Fibroblast of peridontal ligament (primary cell): ENCODE measurements at regions not wholly inside any gene's neighbourhood (a gene's known extent, or its start where the extent isn't known, plus 50 kb on each side); places are given as distances from the start of the nearest gene placed in this dataset.
"Not testable (repeated sequence)": the region's sequence is repeated elsewhere in the genome, so short reads cannot be mapped to it uniquely, and the experiment has no call there.

ENCODE experiments used
- DNase-seq: peaks from one replicate; pipeline ENCODE4 v3.0.0-alpha.2; 2010; ENCODE audit errors: extremely low read depth

DNA sequence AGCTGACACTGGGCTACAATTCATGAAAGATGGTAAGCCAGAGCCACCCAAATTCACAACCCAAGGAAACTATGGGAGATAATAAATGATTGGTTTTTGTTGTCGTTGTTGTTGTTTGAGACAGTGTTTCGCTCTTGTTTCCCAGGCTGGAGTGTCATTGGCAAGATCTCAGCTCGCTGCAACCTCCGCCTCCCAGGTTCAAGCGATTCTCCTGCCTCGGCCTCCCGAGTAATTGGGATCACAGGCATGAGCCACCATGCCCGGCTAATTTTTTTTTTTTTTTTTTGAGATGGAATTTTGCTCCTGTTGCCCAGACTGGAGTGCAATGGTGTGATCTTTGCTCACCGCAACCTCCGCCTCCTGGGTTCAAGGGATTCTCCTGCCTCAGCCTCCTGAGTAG lies 65.9 kb upstream of the METTL9 start:
- not testable (repeated sequence) for DNase-seq

DNA sequence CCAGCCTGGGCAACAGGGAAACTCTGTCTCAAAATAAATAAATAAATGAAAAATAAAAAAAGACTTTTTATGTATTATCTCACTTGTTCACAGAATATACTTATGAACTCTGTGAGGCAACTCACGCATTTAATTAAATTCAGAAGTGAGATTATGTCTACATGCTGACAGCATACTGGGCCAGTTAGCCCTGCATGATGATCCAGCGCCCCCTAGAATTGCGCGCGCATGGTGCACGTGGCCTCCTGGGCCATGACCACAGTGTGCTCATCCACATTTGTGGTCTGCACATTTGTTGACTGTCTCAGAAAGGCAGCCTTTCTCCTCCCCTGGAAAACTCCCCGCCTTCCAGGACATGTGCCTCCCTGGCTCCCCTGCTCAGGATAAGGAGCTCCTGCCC lies 64.8 kb upstream of the METTL9 start:
- DNase-seq, result not testable (repeated sequence)

DNA sequence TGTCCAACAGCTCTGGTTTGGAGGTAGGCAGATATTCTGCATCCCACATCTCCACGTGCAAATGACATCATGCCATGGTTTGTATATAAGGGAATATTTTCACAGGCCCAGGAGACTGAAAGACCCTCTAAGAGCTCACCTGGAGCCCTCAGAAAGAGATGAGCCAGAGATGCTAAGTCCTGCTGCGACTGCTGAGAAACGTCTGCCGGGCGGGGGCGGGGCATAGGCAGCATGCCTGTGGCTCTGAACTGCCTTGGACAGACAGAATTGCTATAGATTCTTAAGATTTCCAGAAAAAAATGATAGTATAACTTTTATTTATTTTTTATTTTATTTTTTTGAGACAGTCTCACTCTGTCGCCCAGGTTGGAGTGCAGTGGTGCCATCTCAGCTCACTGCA lies 64.2 kb upstream of the METTL9 start:
- DNase-seq, result not testable (repeated sequence)

DNA sequence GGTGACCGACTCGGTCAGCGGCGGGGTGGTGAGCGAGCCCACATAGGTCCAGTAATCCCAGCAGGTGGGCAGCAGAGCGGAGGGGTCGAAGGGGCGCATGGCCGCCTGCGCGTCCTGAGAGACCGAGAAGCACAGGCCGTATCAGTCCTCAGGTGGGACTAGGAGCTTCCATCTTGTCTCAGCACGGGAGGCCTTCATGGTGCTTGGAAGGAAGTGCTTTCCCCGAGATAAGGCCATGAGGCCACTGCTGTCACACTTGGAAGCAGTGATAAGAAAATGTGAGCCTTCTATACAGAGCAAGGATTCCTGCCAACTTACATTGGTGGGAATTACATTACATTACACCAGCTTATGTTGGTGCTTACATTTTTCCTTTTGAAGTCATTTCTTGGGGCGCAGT lies 62.6 kb upstream of the METTL9 start:
- DNase-seq, result not testable (repeated sequence)

DNA sequence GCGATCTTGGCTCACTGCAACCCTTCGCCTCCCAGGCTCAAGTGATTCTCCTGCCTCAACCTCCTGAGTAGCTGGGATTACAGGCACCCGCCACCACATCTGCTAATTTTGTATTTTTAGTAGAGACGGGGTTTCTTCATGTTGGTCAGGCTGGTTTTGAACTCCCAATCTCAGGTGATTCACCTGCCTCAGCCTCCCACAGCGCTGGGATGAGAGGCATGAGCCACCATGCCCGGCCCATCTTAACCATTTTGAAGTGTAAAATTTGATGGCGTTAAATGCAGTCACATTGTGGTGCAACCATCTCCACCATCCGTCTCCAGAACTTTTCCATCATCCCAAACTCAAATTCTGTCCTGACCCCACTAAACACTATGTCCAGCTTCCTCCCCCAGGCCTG lies 61.8 kb upstream of the METTL9 start:
- not testable (repeated sequence) for DNase-seq

DNA sequence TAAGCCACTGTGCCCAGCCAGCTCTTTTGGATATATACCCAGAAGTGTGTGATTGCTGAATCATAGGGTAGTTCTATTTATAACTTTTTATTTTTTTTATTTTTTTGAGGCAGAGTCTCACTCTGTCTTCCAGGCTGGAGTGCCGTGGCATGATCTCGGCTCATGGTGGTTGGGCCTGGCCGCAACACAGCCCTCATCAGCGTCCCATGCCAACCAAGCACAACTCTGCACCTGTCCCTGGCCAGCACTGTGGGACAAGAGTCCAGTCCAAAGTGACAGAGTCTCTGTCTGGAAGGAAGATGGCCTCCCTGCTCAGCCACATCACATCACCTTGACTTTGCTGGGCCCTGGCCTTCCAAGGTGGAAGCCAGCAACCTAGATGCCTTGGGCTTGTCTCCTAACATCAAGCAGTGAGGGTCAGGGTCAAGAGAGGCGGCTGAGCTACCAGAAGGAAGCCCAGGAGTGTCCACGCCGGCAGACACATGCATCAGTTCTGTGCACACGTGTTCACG lies 60.2 kb upstream of the METTL9 start:
- not testable (repeated sequence) for DNase-seq

DNA sequence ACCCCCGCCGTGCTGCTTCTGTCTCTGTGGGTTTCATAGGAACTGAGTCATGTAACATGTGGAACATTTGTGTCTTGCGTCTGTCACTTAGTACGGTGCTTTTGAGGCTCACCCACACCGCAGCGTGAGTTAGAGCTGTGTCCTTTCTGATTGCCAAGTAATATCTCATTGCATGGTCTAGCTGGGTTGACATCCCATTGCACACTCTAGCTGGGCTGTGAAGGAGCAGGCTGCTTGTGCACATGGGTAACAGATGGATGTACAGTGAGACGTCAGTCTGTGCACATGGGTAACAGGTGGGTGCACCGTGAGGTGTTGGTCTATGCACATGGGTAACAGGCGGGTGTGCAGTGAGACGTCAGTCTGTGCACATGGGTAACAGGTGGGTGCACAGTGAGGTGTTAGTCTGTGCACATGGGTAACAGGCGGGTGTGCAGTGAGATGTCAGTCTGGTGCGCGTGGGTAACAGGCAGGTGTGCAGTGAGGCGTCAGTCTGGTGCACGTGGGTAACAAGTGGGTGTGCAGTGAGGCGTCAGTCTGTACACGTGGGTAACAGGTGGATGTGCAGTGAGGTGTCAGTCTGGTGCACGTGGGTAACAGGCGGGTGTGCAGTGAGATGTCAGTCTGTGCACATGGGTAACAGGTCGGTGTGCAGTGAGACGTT lies 58.5 kb upstream of the METTL9 start:
- not testable (repeated sequence) for DNase-seq

DNA sequence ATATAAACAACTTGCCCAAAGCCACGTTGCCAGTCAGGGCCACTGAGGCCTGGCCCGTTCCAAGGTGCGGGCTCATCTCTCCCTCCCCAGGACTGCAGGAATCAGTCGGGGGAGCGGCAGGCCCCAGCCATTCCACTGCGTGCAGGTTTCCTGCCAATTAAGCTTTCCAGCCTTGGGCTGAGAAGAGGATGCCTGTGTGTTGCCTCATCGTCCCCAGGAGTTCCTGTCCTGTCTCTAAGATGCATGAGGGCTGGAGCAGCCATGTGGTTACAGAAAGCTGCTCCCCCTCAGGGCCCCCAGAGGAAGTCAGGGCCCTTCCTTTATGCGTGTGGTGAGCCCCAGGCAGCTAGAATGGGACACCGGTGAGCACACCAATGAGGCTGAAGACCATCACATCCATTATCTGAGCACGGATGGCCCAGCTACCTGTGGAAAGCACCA lies 57.7 kb upstream of the METTL9 start:
- DNase-seq, result not testable (repeated sequence)

DNA sequence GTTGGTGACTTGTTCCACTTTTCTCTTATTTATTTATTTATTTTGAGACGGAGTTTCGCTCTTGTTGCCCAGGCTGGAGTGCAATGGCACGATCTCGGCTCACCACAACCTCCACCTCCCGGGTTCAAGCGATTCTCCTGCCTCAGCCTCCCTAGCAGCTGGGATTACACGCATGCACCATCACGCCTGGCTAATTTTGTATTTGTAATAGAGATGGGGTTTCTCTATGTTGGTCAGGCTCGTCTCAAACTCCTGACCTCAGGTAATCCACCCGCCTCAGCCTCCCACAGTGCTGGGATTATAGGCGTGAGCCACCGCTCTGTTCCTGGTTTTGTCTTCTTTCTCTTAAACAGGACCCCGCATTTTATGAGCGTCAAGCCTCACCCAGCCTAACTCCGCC lies 57.3 kb upstream of the METTL9 start:
- not testable (repeated sequence) for DNase-seq

DNA sequence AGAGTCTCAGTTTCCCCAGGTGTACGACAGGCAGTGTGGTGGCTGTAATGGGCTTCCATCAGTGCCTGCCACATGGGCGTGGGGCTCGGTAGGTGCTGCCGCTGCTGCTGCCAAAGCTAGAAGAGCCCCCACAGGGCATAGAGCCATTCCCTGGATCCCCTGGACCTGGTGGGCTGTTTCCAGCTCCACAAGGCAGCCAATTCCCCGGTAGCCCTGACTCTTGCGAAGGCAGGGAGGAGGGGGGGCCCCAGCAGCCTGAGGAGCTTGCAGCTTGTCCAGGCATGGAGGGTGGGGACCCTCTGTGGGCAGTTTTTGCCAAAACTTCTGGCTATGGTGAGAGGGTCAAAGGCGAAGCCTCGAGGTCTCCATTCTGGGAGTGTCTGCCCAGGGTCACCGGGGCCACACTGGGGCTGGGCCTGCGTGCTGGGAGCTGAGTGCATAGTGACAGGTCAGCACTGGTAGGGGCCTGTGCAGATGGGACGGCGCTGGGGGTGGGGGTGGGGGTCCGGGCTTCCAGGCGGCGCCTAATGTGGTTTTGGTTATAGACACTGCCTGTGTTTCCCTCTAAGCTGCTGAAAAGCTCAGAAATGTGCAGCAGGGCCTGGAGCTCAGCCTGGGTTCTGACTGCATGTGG lies 56.8 kb upstream of the METTL9 start:
- not testable (repeated sequence) for DNase-seq

DNA sequence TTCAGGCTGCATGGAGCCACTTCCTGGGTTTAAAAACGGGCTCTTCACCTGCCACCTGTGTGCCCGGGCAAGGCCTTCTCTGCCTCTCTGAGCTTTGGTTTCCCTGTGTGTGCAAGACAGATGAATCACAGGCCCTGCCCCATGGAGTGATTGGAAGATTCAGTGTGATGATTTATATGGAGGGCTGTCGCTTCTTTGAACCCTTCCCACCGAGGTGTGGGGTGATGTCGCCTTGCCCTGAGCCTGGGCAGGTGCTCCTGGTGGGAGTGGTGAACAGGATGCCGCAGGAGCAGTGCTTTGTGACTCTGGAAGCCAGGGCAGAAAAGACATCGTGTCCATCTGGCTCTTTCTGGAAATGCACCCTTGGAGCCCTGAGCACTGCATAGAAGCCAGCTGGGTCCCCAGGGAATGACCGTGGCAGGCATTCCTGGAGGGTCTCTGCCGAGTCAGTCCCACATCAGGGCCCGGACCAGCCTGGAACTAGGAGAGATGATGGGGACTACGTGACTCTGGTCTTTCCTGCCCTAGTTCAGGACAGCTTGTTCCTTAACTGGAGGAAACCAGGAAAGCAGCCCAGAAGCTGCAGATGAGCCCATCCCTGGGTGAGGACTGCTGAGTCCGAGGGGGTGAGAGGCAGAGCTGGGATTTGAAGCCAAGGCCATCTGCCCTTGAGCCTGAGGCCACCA lies 56.1 kb upstream of the METTL9 start:
- not testable (repeated sequence) for DNase-seq

DNA sequence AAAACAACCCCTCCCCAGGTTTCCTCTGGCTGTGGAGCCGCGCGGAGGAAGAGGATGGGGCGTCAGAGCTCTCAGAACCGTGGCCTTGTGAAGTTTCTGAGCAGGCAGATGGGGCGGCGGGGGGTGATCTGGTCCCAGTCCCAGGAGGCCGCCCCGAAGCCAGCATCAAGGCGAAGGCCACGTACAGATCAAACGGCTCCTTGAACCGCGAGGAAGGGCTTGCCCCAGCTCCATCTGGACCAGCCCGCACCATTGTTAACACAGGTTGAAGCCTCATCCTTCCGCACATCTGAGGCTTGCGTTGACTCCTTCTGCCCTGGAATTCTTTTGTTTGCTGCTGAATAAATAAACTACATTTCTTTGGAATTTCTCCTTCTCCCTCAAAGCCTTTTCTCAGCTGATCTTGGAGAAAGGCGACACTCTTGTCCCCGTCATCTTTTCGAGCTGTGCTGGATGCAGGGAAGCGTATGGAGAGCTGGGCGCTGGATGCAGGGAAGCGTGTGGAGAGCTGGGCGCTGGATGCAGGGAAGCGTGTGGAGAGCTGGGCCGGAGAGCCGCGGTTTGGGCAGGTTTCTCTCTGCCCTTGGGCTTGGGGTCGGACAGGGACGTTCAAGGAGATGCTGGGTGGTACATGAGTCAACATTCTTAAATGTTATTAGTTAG lies 53.6 kb upstream of the METTL9 start:
- DNase-seq, result not testable (repeated sequence)

DNA sequence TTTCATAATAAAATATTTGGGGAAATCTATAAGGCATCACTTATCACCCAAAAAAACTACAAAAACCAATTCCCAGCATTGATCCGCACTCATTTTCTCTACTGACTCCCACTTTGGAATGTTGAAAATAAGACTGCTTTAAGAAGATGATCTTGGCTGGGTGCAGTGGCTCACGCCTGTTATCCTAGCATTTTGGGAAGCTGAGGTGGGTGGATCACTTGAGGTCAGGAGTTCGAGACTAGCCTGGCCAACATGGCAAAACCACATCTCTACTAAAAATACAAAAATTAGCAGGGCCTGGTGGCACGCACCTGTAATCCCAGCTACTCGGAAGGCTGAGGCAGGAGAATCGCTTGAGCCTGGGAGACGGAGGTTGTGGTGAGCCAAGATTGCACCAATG lies 50.0 kb upstream of the METTL9 start:
- not testable (repeated sequence) for DNase-seq
